Forelimb muscle (tissue), 1 donor: ENCODE measurements at regions not wholly inside any gene's neighbourhood (a gene's known extent, or its start where the extent isn't known, plus 50 kb on each side); places are given as distances from the start of the nearest gene placed in this dataset.

ENCODE experiments used
- DNase-seq: peaks from one replicate; pipeline ENCODE4 v3.0.0-alpha.2; 2013; ENCODE audit warnings: low read depth

DNA sequence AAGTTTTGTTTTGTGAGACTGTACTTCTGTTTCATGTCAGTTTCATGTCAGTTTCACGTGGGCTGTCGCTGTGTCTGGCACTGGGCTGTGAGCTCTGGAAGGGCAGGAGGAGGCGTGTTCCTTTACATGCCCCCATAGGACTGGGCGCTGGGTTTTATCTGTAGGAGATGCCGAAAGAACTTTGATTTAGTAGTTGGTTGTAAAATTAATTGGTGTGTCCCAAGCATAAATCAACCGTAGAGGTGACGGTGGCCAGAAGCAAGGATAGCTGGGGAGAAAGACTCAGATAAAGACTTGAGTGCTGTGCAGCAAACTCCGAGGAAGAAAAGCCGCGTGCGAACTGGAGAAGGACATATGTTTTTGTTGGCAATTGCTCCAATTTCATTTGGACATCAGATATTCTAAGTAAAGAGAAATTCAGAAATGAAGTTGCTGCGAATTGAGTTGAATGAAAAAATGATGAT, 182.5 kb downstream of the VRK1 start:
- DNase-seq = no peak

GRCh38 chr14:96980835-96981234, 183.7 kb downstream of the VRK1 start:
- DNase-seq = no peak

GRCh38 chr14:96986256-96987085, 189.3 kb downstream of the VRK1 start:
- DNase-seq = no peak

GRCh38 chr14:96987086-96987474, 189.9 kb downstream of the VRK1 start:
- DNase-seq = no peak

DNA sequence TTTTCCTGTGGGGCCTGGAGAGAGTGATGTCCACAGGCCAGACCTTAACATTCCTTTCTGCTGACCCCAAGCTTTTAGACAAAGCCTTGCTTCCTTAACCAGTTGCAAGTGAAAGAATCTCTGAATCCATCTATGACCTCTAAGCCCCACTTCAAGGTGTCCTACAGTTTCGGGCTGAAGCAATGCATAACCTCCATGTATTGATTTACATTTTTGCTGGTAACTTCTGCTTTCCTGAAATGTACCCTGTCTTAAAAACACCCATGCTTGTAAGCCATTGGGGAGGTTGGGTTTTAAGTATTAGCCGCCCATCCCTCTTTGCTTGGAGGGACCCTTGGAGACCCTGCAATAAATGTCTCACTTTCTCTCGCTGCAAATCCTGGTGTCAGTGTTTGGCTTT, 190.6 kb downstream of the VRK1 start:
- DNase-seq = no peak

DNA sequence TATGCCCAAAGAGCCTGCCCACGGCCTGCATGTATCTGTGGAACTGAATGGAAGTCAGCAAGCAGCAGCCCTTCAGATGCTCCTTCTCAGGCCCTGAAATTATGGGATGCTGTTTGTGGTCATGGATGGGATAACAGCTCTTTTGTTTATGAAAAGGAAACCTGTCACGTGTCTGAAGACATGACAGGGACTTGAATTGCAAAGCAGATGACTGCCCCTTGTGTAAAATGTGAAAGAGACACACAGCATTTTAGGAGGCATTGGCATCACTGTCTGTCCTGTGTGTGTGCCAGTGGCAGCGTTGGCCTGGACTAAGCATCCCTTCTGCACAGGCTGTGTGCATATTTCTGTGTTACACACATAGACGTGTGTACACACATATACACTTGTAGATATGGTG, 192.1 kb downstream of the VRK1 start:
- DNase-seq = no peak

- no peak for DNase-seq
Measured at GRCh38 chr14:96991226-96991625, 194.0 kb downstream of the VRK1 start.

DNA sequence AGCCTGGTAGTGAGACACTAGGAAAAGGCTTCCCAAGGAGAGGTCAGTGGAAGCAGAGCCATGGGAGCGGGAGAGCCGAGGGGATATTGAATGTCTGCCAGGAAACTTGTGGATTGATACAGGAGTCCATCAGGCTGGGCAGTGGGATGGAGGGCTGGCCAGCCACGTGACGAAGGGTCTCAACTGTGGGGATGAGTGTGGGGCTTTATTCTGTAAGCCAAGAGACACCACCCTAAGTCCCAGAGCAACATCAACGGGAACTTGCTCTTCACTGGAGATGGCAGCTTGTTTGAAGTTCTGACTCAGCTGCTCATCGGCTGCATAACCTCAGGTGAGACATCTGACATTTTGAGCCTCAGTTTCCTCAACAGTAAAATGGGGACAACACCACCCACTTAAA, 197.8 kb downstream of the VRK1 start:
- no peak for DNase-seq

GRCh38 chr14:96997269-96997668, 200.1 kb downstream of the VRK1 start:
- no peak for DNase-seq

DNA sequence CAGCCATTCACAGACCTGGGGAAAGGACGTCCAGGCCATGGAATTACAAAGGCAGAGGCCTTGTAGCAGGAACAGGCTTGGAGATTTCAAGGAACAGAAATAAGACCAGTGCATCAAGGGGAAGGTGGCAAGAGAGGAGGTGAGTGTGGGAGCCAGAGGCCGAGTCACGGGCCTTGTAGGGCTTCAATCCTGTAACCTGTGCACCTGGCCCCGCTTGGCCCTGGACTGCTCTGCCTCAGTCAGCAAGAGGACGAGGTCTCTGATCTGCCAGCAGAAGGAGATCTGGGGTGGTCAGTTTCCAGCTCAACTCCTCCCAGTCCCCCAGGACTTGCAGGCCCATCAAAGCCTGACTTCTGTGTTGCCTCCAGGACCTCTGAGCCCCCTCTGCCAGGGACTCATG, 200.8 kb downstream of the VRK1 start:
- DNase-seq = no peak

DNA sequence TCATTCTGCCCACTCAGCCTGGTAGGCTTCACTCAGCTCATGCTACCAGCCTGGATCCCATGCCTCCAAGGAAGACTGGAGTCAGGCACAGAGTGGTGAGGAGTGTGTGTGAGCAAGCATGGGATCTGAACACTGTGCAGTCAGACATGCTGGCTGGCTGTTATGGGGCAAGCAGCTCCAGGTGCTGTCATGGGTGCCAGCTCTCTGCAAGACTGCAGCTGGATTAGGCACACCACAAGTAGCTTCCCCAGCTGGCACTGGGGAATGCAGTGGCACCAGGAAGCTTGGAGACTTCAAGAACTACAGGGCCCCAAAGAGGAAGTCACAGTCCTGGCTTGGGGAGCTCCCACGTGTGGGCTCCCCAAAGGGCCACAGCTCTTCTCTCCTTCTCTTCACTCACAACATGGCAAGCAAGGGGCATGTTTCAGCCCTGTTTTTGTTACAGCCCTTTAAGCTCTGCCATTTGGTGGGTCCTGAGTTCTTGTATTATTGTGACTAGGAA, 202.5 kb downstream of the VRK1 start:
- DNase-seq = no peak

DNA sequence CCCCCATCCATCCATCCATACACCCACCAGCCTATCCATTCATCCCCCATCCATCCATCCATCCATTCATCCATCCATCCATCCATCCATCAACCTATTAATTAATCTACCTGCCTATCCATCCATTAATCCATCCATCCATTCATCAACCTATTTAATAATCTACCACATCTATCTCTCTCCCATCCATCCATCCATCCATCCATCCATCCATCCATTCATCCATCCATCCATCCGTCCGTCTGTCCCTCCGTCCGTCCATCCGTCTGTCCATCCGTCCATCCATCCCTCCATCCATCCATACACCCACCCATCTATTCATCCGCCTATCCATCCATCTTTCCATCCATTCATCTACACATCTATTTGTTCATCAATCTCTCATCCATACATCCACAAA, 205.3 kb downstream of the VRK1 start:
- no peak for DNase-seq

DNA sequence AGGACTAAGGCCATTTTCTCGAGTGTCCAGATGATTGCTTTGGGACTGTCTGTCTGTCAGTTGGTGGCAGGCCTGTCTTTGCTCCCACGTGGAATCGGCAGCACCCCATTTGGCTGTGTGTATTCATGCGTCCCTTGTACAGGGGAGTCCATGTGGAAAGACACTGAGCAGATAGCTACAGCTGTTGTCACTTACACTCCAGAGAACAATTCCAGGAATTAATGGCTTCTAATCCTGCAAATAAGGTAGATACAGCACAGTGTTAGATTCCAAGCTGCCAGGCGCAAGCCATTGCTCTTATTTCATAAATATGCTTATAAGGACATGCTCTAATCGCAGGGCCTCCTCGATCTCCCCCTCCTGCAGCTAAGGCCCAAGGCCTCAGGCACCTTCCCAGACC, 208.8 kb downstream of the VRK1 start:
- no peak for DNase-seq

GRCh38 chr14:97010491-97011160, 213.4 kb downstream of the VRK1 start:
- DNase-seq = no peak

DNA sequence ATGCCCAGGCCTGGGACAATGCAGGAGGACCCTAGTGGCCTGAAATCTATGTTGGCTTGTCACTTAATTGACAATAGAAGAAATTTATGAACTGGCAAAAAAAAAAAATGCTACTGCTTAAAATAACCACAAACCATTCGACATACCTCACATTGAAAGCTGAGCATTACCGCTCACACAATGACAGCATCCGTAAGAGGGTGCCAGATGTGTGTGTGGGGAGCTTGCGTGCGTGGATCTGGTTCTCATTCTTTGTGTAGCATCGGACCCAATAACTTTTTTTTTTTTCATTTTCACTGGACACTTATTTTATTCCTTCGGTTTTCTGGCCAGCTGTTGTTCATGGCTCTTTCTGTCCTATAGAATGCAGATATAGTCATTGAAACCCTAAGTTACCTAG, 216.7 kb downstream of the VRK1 start:
- no peak for DNase-seq

DNA sequence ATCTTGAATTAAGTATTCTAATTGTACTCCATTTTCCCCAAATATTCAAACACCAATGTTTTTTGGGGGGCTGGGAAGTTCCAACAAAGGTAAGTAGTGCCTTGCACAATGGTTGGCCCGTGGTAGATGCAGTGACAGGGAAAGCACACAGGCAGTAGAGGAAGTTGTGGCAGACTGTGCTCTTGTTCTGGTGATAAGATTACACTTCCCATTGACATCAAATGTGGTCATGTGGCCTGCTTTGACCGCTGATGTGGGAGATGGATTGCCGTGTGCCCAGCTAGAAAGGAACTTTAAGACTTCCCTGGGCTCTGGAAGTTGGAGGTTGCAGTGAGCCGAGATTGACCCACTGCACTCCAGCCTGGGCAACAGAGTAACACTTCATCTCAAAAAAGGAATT, 223.8 kb downstream of the VRK1 start:
- DNase-seq = no peak

GRCh38 chr14:97021571-97022168, 224.5 kb downstream of the VRK1 start:
- DNase-seq = no peak

- DNase-seq = no peak
Measured at GRCh38 chr14:97022741-97023140, 225.6 kb downstream of the VRK1 start.

GRCh38 chr14:97023871-97024270, 226.7 kb downstream of the VRK1 start:
- no peak for DNase-seq

DNA sequence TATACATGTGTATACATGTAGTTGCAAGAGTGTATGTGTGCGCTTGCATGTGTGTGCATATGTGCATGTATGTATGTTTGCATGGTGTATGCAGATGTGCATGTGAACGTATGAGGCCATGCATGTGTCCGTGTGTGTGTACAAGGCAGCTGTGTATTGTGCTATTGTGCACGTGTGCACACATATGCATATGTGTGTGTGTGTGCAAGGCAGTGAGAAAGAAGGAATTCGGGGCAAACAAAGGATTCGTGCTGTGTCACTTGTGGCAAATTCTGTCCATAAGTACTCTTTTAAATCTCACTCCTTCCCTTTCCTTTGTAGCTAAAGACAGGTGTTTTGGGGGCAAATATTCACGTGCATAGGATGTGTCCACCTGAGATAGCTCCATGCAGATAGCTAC, 227.1 kb downstream of the VRK1 start:
- no peak for DNase-seq

DNA sequence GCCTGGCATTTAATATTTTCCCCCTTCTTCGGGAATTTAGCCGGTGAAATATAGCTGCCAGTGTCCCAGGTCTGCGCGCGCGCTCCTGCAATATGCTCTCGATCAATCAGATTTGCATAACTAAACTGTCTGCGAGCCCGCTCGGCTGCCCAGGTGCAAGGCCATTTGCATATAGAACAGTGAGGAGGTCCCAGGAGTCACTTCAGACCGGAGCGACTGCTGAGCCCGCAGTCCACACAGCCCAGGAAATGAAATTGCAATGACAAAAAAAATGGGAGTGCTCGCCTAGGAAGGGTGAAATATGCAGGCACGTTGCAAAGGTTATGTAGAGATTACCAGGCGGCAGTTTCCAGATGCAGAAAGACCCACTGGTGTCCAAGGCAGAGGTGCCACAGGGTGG, 228.5 kb downstream of the VRK1 start:
- DNase-seq = no peak

DNA sequence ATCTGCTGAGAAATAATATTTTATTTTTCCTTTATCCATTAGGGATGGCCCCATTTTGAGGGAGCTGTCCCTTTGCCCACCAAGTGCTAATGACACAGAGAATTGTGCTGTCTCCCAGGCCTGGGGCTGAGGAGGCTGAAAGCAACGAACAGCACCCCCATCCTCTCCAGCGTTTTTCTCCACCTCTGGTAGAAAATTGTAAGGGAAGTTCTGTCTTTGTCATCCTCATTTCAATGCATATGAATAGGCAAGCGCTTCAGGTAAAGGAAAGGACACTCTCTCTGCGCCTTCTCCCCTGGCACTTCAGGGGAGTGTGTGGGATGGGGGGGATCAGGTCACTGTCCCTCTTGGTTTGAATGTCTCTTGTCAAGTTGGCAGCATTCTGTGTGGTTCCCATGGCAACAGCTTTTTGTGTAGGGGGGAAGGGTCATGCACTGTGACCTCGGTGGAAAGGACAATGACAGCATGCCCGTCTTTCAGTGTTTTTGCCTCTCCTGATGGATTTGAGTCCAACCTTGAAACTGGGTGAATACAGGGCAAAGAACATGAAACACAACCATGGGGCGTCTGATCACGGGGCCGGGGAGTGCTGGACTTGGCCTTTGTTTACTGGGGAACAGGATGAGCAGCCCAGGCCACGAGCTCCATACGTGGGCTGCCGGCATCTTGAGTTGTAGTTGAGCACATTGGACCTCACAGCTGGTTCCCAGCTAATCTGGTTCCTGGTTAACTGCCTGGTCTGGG, 230.2 kb downstream of the VRK1 start:
- DNase-seq = no peak
